T-cell (primary cell): ENCODE measurements at regions not wholly inside any gene's neighbourhood (a gene's known extent, or its start where the extent isn't known, plus 50 kb on each side); places are given as distances from the start of the nearest gene placed in this dataset.

Experiments
- ATAC-seq, 4 experiments: fragments of 200-7000 bp in 3 of 4; fragments of 150-1000 bp in 1 of 4; cut with Tn5 transposase; replicated peaks in 1 of 4; 1 replicate in 3 of 4; 2 replicates in 1 of 4; pipeline ENCODE4 v1.10.0; 2021; ENCODE audit warnings: moderate library complexity in 3 of 4, mild to moderate bottlenecking in 2 of 4, moderate number of reproducible peaks in 1 of 4
- CTCF ChIA-PET, 2 donors: fragments of 300-600 bp; sonication (Branson Sonifier 250); formaldehyde crosslinking; loops; one replicate each; lab custom pipeline; 2022; ENCODE audit warnings: antibody characterized with exemption in 2 of 2; lab: Charles Lee
- POLR2A ChIA-PET, 2 donors: fragments of 300-600 bp; sonication (Branson Sonifier 250); formaldehyde crosslinking; loops; one replicate each; lab custom pipeline; 2022; ENCODE audit warnings: antibody characterized with exemption in 2 of 2; lab: Charles Lee
- DNase-seq, 35 experiments: peaks; one replicate each; pipeline versions ENCODE4 v3.0.0 to v3.0.0-alpha.2; 2013 to 2023
- H3K27ac ChIP-seq: one replicate; pipeline ENCODE4 v1.5.1; 2013; ENCODE audit warnings: low read length
- H3K27me3 ChIP-seq, 2 experiments: replicated peaks in 1 of 2; 1 replicate in 1 of 2; 2 replicates in 1 of 2; pipeline versions ENCODE4 v1.6.1 to v1.7.0; 2013; ENCODE audit warnings: low read length in 1 of 2, mixed read lengths in 1 of 2; ENCODE audit not compliant: control insufficient read depth in 2 of 2, insufficient read depth in 2 of 2; ENCODE audit errors: extremely low read depth in 1 of 2
- H3K36me3 ChIP-seq, 2 donors: 1 replicate in 1 of 2; 2 replicates in 1 of 2; pipeline versions ENCODE4 v1.6.1 to v1.7.0; 2013; ENCODE audit warnings: low read length in 1 of 2; ENCODE audit not compliant: control insufficient read depth in 2 of 2, insufficient read depth in 1 of 2; ENCODE audit errors: extremely low read depth in 1 of 2
- H3K4me1 ChIP-seq, 2 experiments: 1 replicate in 1 of 2; 2 replicates in 1 of 2; pipeline versions ENCODE4 v1.6.1 to v1.7.0; 2013; ENCODE audit warnings: low read length in 2 of 2, mixed read lengths in 1 of 2; ENCODE audit not compliant: insufficient read depth in 2 of 2, control insufficient read depth in 1 of 2; ENCODE audit errors: extremely low read depth in 1 of 2
- H3K4me3 ChIP-seq, 2 donors: 1 replicate in 1 of 2; 2 replicates in 1 of 2; pipeline versions ENCODE4 v1.5.1 to v1.7.0; 2013; ENCODE audit warnings: mild to moderate bottlenecking in 2 of 2, low read length in 1 of 2, moderate library complexity in 1 of 2; ENCODE audit not compliant: control insufficient read depth in 1 of 2; ENCODE audit errors: extremely low read depth in 1 of 2
- H3K9me3 ChIP-seq: 2 replicates; pipeline ENCODE4 v1.7.0; 2013
- H3K27ac Mint-ChIP-seq, 2 donors: one replicate each; pipeline ENCODE4 v1.8.0; 2020 to 2021; ENCODE audit warnings: mild to moderate bottlenecking in 2 of 2, mixed read lengths in 2 of 2
- H3K27me3 Mint-ChIP-seq, 2 donors: one replicate each; pipeline ENCODE4 v1.8.0; 2021 to 2022; ENCODE audit warnings: mixed read lengths in 2 of 2
- H3K36me3 Mint-ChIP-seq: one replicate; pipeline ENCODE4 v1.8.0; 2021; ENCODE audit warnings: mixed read lengths
- H3K4me1 Mint-ChIP-seq, 3 donors: one replicate each; pipeline ENCODE4 v1.8.0; 2020 to 2022; ENCODE audit warnings: mixed read lengths in 3 of 3, mild to moderate bottlenecking in 1 of 3
- H3K4me3 Mint-ChIP-seq, 3 donors: one replicate each; pipeline ENCODE4 v1.8.0; 2020 to 2022; ENCODE audit warnings: mild to moderate bottlenecking in 3 of 3, mixed read lengths in 3 of 3, moderate library complexity in 3 of 3
- H3K9me3 Mint-ChIP-seq, 3 donors: one replicate each; pipeline ENCODE4 v1.8.0; 2020 to 2022; ENCODE audit warnings: mixed read lengths in 3 of 3
- WGBS: methylation state at CpG from one replicate; pipeline ENCODE4 v1.1.5; 2013; ENCODE audit warnings: missing lambda C conversion rate; ENCODE audit not compliant: insufficient coverage; 5-methylcytosine and 5-hydroxymethylcytosine counted together

GRCh38 chr17:53543472-53543871 is 279.3 kb upstream of the KIF2B start:
- ChIA-PET CTCF (no interaction called here), POLR2A (no interaction called here)
- no peaks in the 10 kb centered on the region for H3K36me3 Mint-ChIP-seq
- H3K27me3 ChIP-seq = no peaks in the 10 kb centered on the region
- WGBS = no CpG with 5 or more reads among the region's 4 CpGs
- H3K9me3 Mint-ChIP-seq = peaks cover 4 to 19% (median 8%) of the 10 kb centered on the region in 3 donors
- no peaks in the 10 kb centered on the region for H3K4me1 ChIP-seq
- H3K36me3 ChIP-seq = no peaks in the 10 kb centered on the region
- H3K9me3 ChIP-seq = no peaks in the 10 kb centered on the region
- H3K27me3 Mint-ChIP-seq = no peaks in the 10 kb centered on the region
- H3K4me3 Mint-ChIP-seq = no peak overlapping the region
- H3K4me3 ChIP-seq = no peak overlapping the region
- H3K27ac ChIP-seq = no peak overlapping the region
- no peaks in the 10 kb centered on the region for H3K4me1 Mint-ChIP-seq
- ATAC-seq (no peak), DNase-seq (no peak)
- H3K27ac Mint-ChIP-seq = no peak overlapping the region

DNA sequence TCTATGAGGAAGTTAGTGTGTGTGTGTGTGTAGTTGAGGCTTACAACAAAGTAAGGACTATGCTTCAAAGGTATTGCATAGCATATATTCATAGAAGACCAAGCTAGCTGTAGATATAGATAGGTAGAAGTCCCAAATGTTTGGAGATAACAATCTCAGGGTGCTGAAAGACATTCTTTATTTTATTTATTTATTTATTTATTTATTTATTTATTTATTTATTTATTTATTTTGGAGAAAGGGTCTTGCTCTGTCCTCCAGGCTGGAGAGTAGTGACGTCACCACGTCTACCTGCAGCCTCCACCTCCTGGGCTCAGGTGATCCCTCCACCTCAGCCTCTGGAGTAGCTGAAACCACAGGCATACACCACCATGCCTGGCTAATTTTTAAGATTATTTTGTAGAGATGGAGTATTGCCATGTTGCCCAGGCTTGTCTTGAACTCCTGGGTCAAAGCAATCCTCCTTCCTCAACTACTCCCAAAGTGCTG is 284.6 kb upstream of the KIF2B start:
- Mint-ChIP-seq H3K36me3 (no peaks in the 10 kb centered on the region), H3K4me3 (no peak overlapping the region), H3K9me3 (peaks cover 1 to 6% (median 4%) of the 10 kb centered on the region in 3 donors), H3K27me3 (no peaks in the 10 kb centered on the region), H3K27ac (no peak overlapping the region), H3K4me1 (no peaks in the 10 kb centered on the region)
- no peak overlapping the region for H3K4me3 ChIP-seq
- H3K9me3 ChIP-seq = no peaks in the 10 kb centered on the region
- no peaks in the 10 kb centered on the region for H3K36me3 ChIP-seq
- H3K27me3 ChIP-seq = no peaks in the 10 kb centered on the region
- WGBS = no CpG with 5 or more reads among the region's 2 CpGs
- H3K4me1 ChIP-seq = no peaks in the 10 kb centered on the region
- DNase-seq (no peak), ATAC-seq (no peak)
- ChIA-PET CTCF (no interaction called here), POLR2A (no interaction called here)
- no peak overlapping the region for H3K27ac ChIP-seq

- no peak overlapping the region for H3K27ac ChIP-seq
- ATAC-seq = no peak
- H3K4me3 ChIP-seq = no peak overlapping the region
- POLR2A ChIA-PET = no interaction called here
- H3K4me1 ChIP-seq = no peaks in the 10 kb centered on the region
- no peaks in the 10 kb centered on the region for H3K36me3 ChIP-seq
- H3K36me3 Mint-ChIP-seq = no peaks in the 10 kb centered on the region
- no peaks in the 10 kb centered on the region for H3K4me1 Mint-ChIP-seq
- DNase-seq = no peak
- no peak overlapping the region for H3K4me3 Mint-ChIP-seq
- peaks cover 2% of the 10 kb centered on the region for H3K9me3 ChIP-seq
- no peak overlapping the region for H3K27ac Mint-ChIP-seq
- no peaks in the 10 kb centered on the region for H3K27me3 ChIP-seq
- no peaks in the 10 kb centered on the region for H3K27me3 Mint-ChIP-seq
- CTCF ChIA-PET = no interaction called here
- peaks cover 13 to 20% (median 13%) of the 10 kb centered on the region in 3 donors for H3K9me3 Mint-ChIP-seq
Observed at GRCh38 chr17:53527473-53527872, 295.3 kb upstream of the KIF2B start.

DNA sequence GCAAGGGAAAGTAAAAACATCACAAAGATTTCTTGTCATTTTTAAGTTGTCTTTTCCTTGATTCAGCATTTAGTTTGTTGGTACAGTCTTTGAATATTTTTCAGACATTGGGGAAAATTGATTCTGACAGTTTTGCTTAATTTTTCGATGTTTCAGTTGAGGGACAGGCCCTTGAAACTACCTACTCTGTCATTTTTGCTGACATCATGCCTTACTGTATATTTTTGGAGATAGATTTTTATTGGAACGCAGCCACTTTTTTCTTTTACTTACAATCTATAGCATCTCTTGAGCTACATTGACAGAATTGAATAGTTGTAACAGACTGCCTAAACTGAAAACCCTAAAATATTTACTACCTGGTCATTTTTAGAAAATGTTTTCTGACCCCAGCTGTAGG is 297.1 kb upstream of the KIF2B start:
- no peak for ATAC-seq
- WGBS = no CpG with 5 or more reads among the region's 2 CpGs
- Mint-ChIP-seq H3K4me3 (no peak overlapping the region), H3K9me3 (peaks cover 10 to 25% (median 17%) of the 10 kb centered on the region in 3 donors), H3K27ac (no peak overlapping the region), H3K36me3 (no peaks in the 10 kb centered on the region), H3K27me3 (no peaks in the 10 kb centered on the region), H3K4me1 (no peaks in the 10 kb centered on the region)
- Histone ChIP-seq H3K4me3 (no peak overlapping the region), H3K27me3 (no peaks in the 10 kb centered on the region), H3K4me1 (no peaks in the 10 kb centered on the region), H3K9me3 (peaks cover 2% of the 10 kb centered on the region), H3K36me3 (no peaks in the 10 kb centered on the region), H3K27ac (no peak overlapping the region)
- POLR2A ChIA-PET = no interaction called here
- DNase-seq = no peak
- CTCF ChIA-PET = no interaction called here

DNA sequence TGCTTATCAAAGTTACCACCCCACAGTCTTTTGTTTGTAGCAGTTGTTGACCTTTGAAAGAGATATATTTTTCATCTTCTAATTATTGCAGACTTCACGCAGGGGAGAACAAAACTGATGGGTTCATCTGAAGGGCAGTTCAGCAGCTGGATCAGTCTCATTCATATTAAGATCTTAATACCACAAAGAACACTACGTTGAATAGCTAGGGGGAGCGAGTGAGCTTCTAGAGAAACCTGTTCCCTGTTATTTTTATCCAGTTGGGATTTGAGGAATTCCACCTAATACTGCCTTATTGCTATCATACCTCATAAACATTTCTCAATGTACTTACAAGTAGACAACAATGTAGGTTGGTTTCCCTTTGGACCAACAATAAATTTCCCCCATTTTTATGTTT is 306.1 kb upstream of the KIF2B start:
- ChIA-PET POLR2A (interaction anchor here (0.6 kb wide), 2 partner anchors 46 to 772 kb away, joined by 3 read pairs; no protein-coding TSS in a partner anchor), CTCF (no interaction called here)
- Mint-ChIP-seq H3K36me3 (no peaks in the 10 kb centered on the region), H3K27ac (no peak overlapping the region), H3K4me3 (no peak overlapping the region), H3K9me3 (peaks cover 10 to 29% (median 15%) of the 10 kb centered on the region in 3 donors), H3K27me3 (no peaks in the 10 kb centered on the region), H3K4me1 (no peaks in the 10 kb centered on the region)
- H3K4me3 ChIP-seq = no peak overlapping the region
- WGBS = no CpG with 5 or more reads among the region's 3 CpGs
- H3K4me1 ChIP-seq = no peaks in the 10 kb centered on the region
- no peaks in the 10 kb centered on the region for H3K36me3 ChIP-seq
- DNase-seq (no peak), ATAC-seq (no peak)
- no peak overlapping the region for H3K27ac ChIP-seq
- no peaks in the 10 kb centered on the region for H3K27me3 ChIP-seq
- no peaks in the 10 kb centered on the region for H3K9me3 ChIP-seq

DNA sequence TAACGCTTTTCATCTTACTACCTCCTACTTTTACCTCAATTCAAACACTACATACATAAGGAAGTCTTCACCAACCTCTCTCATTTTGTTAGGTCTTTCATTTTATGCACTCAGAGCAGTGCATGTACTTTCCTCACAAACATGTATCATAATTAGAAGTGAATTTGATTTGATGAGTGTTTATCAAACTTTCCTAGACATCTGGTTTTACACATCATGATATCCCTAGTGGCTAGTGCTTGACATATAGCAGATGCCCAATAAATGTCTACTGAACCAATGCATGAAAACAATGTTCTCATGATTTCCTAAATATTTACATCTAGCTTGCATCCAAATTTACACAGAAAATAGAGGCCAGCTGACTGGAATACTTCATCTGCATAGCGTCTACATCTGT is 323.4 kb upstream of the KIF2B start:
- no peaks in the 10 kb centered on the region for H3K4me1 Mint-ChIP-seq
- ATAC-seq (no peak), DNase-seq (no peak)
- ChIA-PET POLR2A (no interaction called here), CTCF (no interaction called here)
- no CpG with 5 or more reads among the region's 2 CpGs for WGBS
- Histone ChIP-seq H3K27me3 (no peaks in the 10 kb centered on the region), H3K27ac (no peak overlapping the region), H3K36me3 (no peaks in the 10 kb centered on the region), H3K4me3 (no peak overlapping the region), H3K9me3 (no peaks in the 10 kb centered on the region), H3K4me1 (no peaks in the 10 kb centered on the region)
- no peaks in the 10 kb centered on the region for H3K36me3 Mint-ChIP-seq
- no peak overlapping the region for H3K27ac Mint-ChIP-seq
- H3K27me3 Mint-ChIP-seq = no peaks in the 10 kb centered on the region
- H3K4me3 Mint-ChIP-seq = no peak overlapping the region
- peaks cover 8 to 16% (median 10%) of the 10 kb centered on the region in 3 donors for H3K9me3 Mint-ChIP-seq

DNA sequence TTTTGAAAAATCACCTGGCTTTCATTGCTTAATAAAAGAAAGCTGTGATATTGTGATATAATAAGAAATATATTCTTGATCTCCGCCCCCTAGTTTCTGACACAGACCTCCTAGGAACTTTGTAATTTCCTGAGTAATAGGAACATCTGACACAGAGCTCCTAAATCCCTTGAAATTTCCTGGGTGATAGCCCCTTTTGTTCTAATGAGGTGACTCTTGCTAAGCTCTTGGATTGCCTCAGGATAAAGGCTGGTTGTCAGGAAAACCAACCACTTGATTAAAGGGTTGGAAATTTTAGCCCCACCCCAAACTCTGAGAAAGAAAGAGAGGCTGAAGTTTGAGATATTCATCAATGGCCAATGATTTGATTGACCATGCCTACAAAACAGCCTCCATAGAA is 326.4 kb upstream of the KIF2B start:
- Mint-ChIP-seq H3K27ac (no peak overlapping the region), H3K36me3 (no peaks in the 10 kb centered on the region), H3K4me1 (no peaks in the 10 kb centered on the region), H3K9me3 (peaks cover 14 to 20% (median 15%) of the 10 kb centered on the region in 3 donors), H3K4me3 (no peak overlapping the region), H3K27me3 (no peaks in the 10 kb centered on the region)
- ChIA-PET CTCF (no interaction called here), POLR2A (interaction anchor here in 1 of 2 donors (0.5 kb wide), 1 partner anchor 11 kb away, joined by 3 read pairs; no protein-coding TSS in a partner anchor)
- Histone ChIP-seq H3K27me3 (no peaks in the 10 kb centered on the region), H3K4me1 (no peaks in the 10 kb centered on the region), H3K9me3 (no peaks in the 10 kb centered on the region), H3K4me3 (no peak overlapping the region), H3K36me3 (no peaks in the 10 kb centered on the region), H3K27ac (no peak overlapping the region)
- WGBS = no CpG with 5 or more reads among the region's 1 CpG
- DNase-seq (no peak), ATAC-seq (no peak)
